Parathyroid adenoma (tissue), 2 donors: ENCODE measurements at regions not wholly inside any gene's neighbourhood (a gene's known extent, or its start where the extent isn't known, plus 50 kb on each side); places are given as distances from the start of the nearest gene placed in this dataset.

Source experiments
- H2AFZ ChIP-seq: fragments of 300-600 bp; sonication (generic); one replicate; pipeline ENCODE4 v1.7.0; 2017; ENCODE audit warnings: antibody characterized with exemption, mild to moderate bottlenecking
- H3K27ac ChIP-seq: fragments of 300-600 bp; sonication (generic); one replicate; pipeline ENCODE4 v1.7.0; 2017
- H3K27me3 ChIP-seq: fragments of 300-600 bp; sonication (generic); one replicate; pipeline ENCODE4 v1.7.0; 2017; ENCODE audit warnings: low read length; ENCODE audit not compliant: control insufficient read depth, insufficient read depth
- H3K36me3 ChIP-seq: fragments of 300-600 bp; sonication (generic); one replicate; pipeline ENCODE4 v1.7.0; 2017; ENCODE audit warnings: low read length; ENCODE audit not compliant: control insufficient read depth, insufficient read depth
- H3K4me1 ChIP-seq: fragments of 300-600 bp; sonication (generic); one replicate; pipeline ENCODE4 v1.7.0; 2017; ENCODE audit warnings: control low read depth
- H3K4me2 ChIP-seq: fragments of 300-600 bp; sonication (generic); one replicate; pipeline ENCODE4 v1.7.0; 2017; ENCODE audit warnings: low read length
- H3K4me3 ChIP-seq: fragments of 300-600 bp; sonication (generic); one replicate; pipeline ENCODE4 v1.7.0; 2017; ENCODE audit warnings: low read depth, low read length
- H3K79me2 ChIP-seq: fragments of 300-600 bp; sonication (generic); one replicate; pipeline ENCODE4 v1.7.0; 2017; ENCODE audit warnings: control low read depth
- H3K9ac ChIP-seq: fragments of 300-600 bp; sonication (generic); one replicate; pipeline ENCODE4 v1.7.0; 2017; ENCODE audit warnings: mild to moderate bottlenecking
- H3K9me3 ChIP-seq: fragments of 300-600 bp; sonication (generic); one replicate; pipeline ENCODE4 v1.7.0; 2017; ENCODE audit warnings: low read length; ENCODE audit not compliant: control insufficient read depth
- CTCF ChIP-seq: fragments of 300-600 bp; sonication (generic); IDR thresholded peaks from one replicate; pipeline ENCODE4 v1.7.0; 2017; ENCODE audit warnings: antibody characterized with exemption, mild to moderate bottlenecking
- donor health status: primary hyperparathyroidism.

- no peak overlapping the region for H3K4me3 ChIP-seq
- no peak overlapping the region for H3K9ac ChIP-seq
- no peak overlapping the region for H3K27ac ChIP-seq
- no peak overlapping the region for H2AFZ ChIP-seq
- H3K36me3 ChIP-seq: no peaks in the 10 kb centered on the region
- TF ChIP-seq CTCF: no peak
- H3K4me2 ChIP-seq: no peak overlapping the region
- no peaks in the 10 kb centered on the region for H3K9me3 ChIP-seq
- no peaks in the 10 kb centered on the region for H3K79me2 ChIP-seq
- no peaks in the 10 kb centered on the region for H3K27me3 ChIP-seq
- H3K4me1 ChIP-seq: no peaks in the 10 kb centered on the region
These were observed 1217.3 kb downstream of the REEP3 start for GRCh38 chr10:64738462-64738861.

DNA sequence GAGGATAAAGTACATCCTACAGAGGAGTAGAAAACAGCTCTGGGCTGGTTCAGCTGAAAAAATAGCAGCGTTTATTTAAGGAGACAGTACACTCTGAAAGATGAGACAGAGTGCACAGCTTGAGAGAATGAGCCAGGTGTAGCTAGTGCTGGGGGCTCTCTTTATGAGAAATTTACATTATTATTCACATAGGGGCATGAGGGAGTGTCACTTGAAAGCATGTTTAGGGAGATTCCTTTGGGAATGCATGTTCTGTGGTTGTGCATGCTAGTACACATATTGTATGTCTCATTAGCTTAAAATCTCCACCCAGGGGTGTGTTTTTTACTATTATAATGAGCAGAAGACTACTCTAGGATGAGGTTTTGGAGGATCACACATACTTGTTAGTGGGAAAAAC, 1224.4 kb downstream of the REEP3 start:
- no peak overlapping the region for H3K4me2 ChIP-seq

GRCh38 chr10:64750672-64751071, 1229.5 kb downstream of the REEP3 start:
- Histone ChIP-seq H3K36me3 (no peaks in the 10 kb centered on the region), H3K4me2 (no peak overlapping the region), H3K27me3 (no peaks in the 10 kb centered on the region), H3K9ac (no peak overlapping the region), H3K9me3 (no peaks in the 10 kb centered on the region), H3K79me2 (no peaks in the 10 kb centered on the region), H3K4me1 (no peaks in the 10 kb centered on the region), H2AFZ (no peak overlapping the region), H3K4me3 (no peak overlapping the region), H3K27ac (no peak overlapping the region)
- TF ChIP-seq CTCF: no peak

More for the DNA sequence above, 1224.4 kb downstream of the REEP3 start:
- Histone ChIP-seq H3K27ac (no peak overlapping the region), H2AFZ (no peak overlapping the region), H3K79me2 (no peaks in the 10 kb centered on the region), H3K4me1 (no peaks in the 10 kb centered on the region), H3K4me3 (no peak overlapping the region), H3K9ac (no peak overlapping the region), H3K36me3 (no peaks in the 10 kb centered on the region), H3K27me3 (no peaks in the 10 kb centered on the region), H3K9me3 (no peaks in the 10 kb centered on the region)
- TF ChIP-seq CTCF: no peak

DNA sequence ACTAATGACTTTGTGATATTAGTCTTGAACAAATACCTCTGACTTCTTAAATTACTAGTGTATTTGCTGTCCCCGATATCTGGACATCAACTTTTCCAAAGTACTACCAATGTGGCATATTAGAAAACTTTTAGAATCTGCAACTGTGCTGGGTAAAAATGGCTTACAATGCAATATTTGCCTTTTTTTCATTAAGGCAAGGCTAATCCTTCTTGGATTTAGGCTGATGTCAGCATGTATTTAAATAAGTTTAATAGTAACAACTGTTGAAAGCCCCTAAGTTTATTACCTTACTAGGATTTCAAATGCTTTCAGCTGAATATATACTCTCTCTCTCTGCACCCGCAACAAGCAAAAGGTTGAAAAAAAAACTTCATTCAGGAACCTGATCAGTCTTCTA, 1232.3 kb downstream of the REEP3 start:
- Histone ChIP-seq H3K4me3 (no peak overlapping the region), H3K9me3 (no peaks in the 10 kb centered on the region), H3K9ac (no peak overlapping the region), H3K27me3 (no peaks in the 10 kb centered on the region), H3K27ac (no peak overlapping the region), H3K4me1 (no peaks in the 10 kb centered on the region), H3K79me2 (no peaks in the 10 kb centered on the region), H3K36me3 (no peaks in the 10 kb centered on the region), H2AFZ (no peak overlapping the region), H3K4me2 (no peak overlapping the region)
- TF ChIP-seq CTCF: no peak

- no peak for TF ChIP-seq CTCF
- H3K79me2 ChIP-seq: no peaks in the 10 kb centered on the region
- no peak overlapping the region for H3K27ac ChIP-seq
- H3K36me3 ChIP-seq: no peaks in the 10 kb centered on the region
- H3K9me3 ChIP-seq: no peaks in the 10 kb centered on the region
- H3K4me2 ChIP-seq: no peak overlapping the region
- no peaks in the 10 kb centered on the region for H3K4me1 ChIP-seq
- no peaks in the 10 kb centered on the region for H3K27me3 ChIP-seq
- no peak overlapping the region for H3K9ac ChIP-seq
- H2AFZ ChIP-seq: no peak overlapping the region
- no peak overlapping the region for H3K4me3 ChIP-seq
These were observed 1239.2 kb downstream of the REEP3 start for GRCh38 chr10:64760371-64760770.
